ENCODE measurements at regions not wholly inside any gene's neighbourhood (a gene's known extent, or its start where the extent isn't known, plus 50 kb on each side); places are given as distances from the start of the nearest gene placed in this dataset.
A peak's percentile ranks its signal among the peaks of the same experiment; 100 is the strongest.
"Not testable (repeated sequence)": the region's sequence is repeated elsewhere in the genome, so short reads cannot be mapped to it uniquely, and the experiment has no call there.

DNA sequence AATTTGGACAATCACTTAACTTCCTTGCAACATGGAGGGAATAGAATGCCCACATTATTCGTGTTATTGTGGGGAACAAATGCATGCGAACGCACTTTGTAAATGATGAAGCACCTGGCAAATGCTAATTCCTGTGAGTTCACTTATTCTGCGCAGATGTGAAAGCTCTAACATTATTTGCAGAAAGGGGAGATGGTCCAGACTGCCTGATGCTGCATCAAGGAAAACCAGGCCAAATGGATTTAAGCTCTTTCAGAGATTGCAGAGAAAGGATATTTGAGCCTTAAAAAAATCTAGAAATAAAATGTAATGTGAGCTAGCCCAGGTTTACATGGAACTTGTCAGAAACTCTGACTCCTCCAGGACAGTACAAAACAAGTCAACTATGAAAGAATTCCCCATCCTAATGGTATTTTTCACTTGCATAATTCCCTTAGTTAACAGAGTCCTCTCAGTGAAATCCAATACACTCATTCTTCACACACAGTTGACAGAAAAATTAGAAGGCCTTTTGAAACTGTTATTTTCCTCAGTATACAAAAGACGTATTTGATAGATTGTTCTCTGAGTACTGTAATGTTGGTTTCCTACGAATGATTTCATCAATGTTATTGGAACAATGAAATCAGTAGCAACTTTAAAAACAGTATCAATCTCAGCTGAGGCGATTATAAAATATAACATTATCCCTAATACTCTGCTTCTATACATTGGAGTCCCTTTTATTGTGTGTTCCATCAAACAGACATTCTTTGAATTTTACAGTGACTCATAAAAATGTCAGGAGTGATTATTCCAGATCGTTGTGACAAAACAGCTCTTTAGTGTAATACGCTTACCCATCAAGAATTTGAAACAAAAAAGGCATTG, 136.3 kb upstream of the ANK3 start:
- ATAC-seq: no peak
- no peaks in the 10 kb centered on the region for H3K4me1 ChIP-seq (ENCODE audit: low read depth)
- TF ChIP-seq, protein P1, sequence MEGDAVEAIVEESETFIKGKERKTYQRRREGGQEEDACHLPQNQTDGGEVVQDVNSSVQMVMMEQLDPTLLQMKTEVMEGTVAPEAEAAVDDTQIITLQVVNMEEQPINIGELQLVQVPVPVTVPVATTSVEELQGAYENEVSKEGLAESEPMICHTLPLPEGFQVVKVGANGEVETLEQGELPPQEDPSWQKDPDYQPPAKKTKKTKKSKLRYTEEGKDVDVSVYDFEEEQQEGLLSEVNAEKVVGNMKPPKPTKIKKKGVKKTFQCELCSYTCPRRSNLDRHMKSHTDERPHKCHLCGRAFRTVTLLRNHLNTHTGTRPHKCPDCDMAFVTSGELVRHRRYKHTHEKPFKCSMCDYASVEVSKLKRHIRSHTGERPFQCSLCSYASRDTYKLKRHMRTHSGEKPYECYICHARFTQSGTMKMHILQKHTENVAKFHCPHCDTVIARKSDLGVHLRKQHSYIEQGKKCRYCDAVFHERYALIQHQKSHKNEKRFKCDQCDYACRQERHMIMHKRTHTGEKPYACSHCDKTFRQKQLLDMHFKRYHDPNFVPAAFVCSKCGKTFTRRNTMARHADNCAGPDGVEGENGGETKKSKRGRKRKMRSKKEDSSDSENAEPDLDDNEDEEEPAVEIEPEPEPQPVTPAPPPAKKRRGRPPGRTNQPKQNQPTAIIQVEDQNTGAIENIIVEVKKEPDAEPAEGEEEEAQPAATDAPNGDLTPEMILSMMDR (IDR thresholded peaks at IDR 0.05): no peak

DNA sequence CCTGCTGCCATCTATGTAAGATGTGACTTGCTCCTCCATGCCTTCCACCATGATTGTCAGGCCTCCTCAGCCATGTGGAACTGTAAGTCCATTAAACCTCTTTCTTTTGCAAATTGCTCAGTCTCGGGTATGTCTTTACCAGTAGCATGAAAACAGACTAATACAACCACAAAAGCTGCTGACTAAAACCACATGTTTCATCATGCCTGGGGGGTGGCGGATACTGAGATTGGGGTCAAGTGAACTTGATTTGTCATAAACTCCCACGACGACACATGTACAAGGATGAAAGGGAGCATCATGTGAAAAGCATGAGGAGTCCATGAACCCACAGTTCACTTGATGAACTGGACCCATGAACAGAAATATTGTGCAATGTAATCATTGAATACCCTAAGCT, 134.9 kb upstream of the ANK3 start:
- Histone ChIP-seq H3K4me3 (no peak overlapping the region), H3K9me3 (no peaks in the 10 kb centered on the region), H3K36me3 (ENCODE audit: low read depth) (no peaks in the 10 kb centered on the region), H3K4me1 (ENCODE audit: low read depth) (no peaks in the 10 kb centered on the region)
- ATAC-seq (no peak), DNase-seq (no peak)
- TF ChIP-seq, protein P1 (IDR thresholded peaks at IDR 0.05): no peak
- intact Hi-C loops (cut with DNase I, micrococcal nuclease): no loop called here

More for the DNA sequence above, 136.3 kb upstream of the ANK3 start:
- intact Hi-C loops (cut with DNase I, micrococcal nuclease): no loop called here
- H3K36me3 ChIP-seq (ENCODE audit: low read depth): no peaks in the 10 kb centered on the region
- no peak for DNase-seq
- H3K4me3 ChIP-seq: no peak overlapping the region
- no peaks in the 10 kb centered on the region for H3K9me3 ChIP-seq

DNA sequence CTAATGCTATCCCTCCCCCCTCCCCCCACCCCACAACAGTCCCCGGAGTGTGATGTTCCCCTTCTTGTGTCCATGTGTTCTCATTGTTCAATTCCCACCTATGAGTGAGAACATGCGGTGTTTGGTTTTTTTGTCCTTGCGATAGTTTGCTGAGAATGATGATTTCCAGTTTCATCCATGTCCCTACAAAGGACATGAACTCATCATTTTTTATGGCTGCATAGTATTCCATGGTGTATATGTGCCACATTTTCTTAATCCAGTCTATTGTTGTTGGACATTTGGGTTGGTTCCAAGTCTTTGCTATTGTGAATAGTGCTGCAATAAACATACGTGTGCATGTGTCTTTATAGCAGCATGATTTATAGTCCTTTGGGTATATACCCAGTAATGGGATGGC, 133.7 kb upstream of the ANK3 start:
- intact Hi-C loops (cut with DNase I, micrococcal nuclease); DNase-seq; ATAC-seq; H3K4me3 ChIP-seq; H3K36me3 ChIP-seq (ENCODE audit: low read depth); H3K9me3 ChIP-seq; H3K4me1 ChIP-seq (ENCODE audit: low read depth): not testable (repeated sequence)

DNA sequence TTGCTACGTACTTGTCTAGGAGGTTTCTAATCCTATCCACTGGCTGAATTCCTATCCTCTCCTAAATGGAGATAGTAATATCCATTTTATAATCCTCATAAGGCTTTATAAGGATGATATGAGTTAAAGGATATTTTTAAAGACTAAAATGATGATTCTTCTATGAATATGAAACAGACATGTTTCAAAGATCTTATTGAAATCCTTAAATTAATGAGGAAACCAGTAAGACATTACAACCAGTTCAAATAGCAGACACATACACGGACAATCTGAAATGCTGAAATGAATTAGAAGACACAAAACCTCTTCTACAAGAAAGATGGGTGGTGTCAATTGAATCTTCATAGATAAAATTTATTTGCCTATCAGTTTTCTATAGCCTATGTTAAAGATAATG, 132.9 kb upstream of the ANK3 start:
- TF ChIP-seq, protein P1 (IDR thresholded peaks at IDR 0.05): no peak
- no peak overlapping the region for H3K4me3 ChIP-seq
- no peaks in the 10 kb centered on the region for H3K36me3 ChIP-seq (ENCODE audit: low read depth)
- DNase-seq (no peak), ATAC-seq (no peak)
- H3K4me1 ChIP-seq (ENCODE audit: low read depth): no peaks in the 10 kb centered on the region
- no peaks in the 10 kb centered on the region for H3K9me3 ChIP-seq
- intact Hi-C loops (cut with DNase I, micrococcal nuclease): no loop called here

DNA sequence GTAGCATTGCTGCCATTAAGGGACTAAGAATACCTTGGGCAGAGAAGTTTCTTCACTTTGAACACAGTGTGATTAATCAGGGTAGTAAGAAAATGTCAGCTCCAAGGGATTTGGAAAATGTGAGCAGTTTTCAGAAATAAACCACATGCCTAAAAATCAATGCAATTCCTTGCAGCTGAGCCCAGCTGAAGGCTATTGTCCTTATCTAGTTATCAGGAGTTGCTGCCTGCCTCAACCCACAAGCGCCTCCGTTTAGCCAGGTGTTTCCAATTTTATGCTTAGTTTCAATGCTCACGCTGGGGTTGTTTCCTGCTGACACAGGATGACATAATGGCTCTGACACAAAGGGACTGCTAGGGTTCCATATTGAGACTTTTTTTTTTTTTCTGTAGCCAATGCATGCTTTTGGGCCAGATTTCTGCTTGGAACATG, 132.3 kb upstream of the ANK3 start:
- TF ChIP-seq, protein P1 (IDR thresholded peaks at IDR 0.05): no peak
- no peaks in the 10 kb centered on the region for H3K9me3 ChIP-seq
- H3K36me3 ChIP-seq (ENCODE audit: low read depth): no peaks in the 10 kb centered on the region
- no peaks in the 10 kb centered on the region for H3K4me1 ChIP-seq (ENCODE audit: low read depth)
- no peak overlapping the region for H3K4me3 ChIP-seq
- no peak for DNase-seq
- ATAC-seq: peak; percentile 33
- intact Hi-C loops (cut with DNase I, micrococcal nuclease): no loop called here

DNA sequence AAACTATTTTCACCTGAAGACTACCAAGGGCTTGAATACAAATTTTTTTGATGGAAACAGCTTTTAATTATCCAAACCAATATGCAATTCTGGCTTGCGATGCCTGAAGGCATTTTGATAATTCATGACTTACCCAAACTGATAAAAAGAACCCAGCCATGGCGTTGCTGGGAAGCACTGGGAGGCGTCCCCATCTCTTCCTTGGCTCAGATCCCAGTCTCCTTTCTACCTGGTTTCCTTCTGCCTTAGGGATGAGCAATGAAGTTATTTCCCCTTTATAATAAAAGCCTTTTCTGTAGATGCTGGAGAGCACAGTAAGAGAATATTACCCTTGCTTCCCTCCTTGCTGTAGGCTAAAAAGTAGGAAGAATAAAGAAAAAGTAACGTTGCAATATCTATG, 129.1 kb upstream of the ANK3 start:
- Histone ChIP-seq H3K4me1 (ENCODE audit: low read depth) (no peaks in the 10 kb centered on the region), H3K36me3 (ENCODE audit: low read depth) (no peaks in the 10 kb centered on the region), H3K9me3 (no peaks in the 10 kb centered on the region), H3K4me3 (no peak overlapping the region)
- DNase-seq: no peak
- intact Hi-C loops (cut with DNase I, micrococcal nuclease): no loop called here
- peak; percentile 47 for ATAC-seq
- TF ChIP-seq, protein P1 (IDR thresholded peaks at IDR 0.05): no peak

Measured in mucosa of descending colon (tissue), 3 donors.